Activated gamma-delta T cell treated with Interleukin-2 at 50 U/mL for 16 hours (primary cell): ENCODE measurements at regions not wholly inside any gene's neighbourhood (a gene's known extent, or its start where the extent isn't known, plus 50 kb on each side); places are given as distances from the start of the nearest gene placed in this dataset.
"Not testable (repeated sequence)": the region's sequence is repeated elsewhere in the genome, so short reads cannot be mapped to it uniquely, and the experiment has no call there.

Source experiments
- DNase-seq: peaks from one replicate; pipeline ENCODE4 v3.0.0-alpha.2; 2020

GRCh38 chr3:194888062-194888461, 202.4 kb downstream of the FAM43A start:
- not testable (repeated sequence) for DNase-seq

GRCh38 chr3:194888916-194889315, 203.2 kb downstream of the FAM43A start:
- no peak for DNase-seq

GRCh38 chr3:194890091-194890490, 204.4 kb downstream of the FAM43A start:
- DNase-seq = no peak

GRCh38 chr3:194893121-194893987, 207.7 kb downstream of the FAM43A start:
- no peak for DNase-seq

- DNase-seq = no peak
Observed at GRCh38 chr3:194894538-194894937, 208.9 kb downstream of the FAM43A start.

GRCh38 chr3:194900854-194901522, 215.3 kb downstream of the FAM43A start:
- DNase-seq = no peak

GRCh38 chr3:194903447-194903846, 217.8 kb downstream of the FAM43A start:
- DNase-seq = not testable (repeated sequence)

- not testable (repeated sequence) for DNase-seq
Observed at GRCh38 chr3:194904999-194905398, 219.3 kb downstream of the FAM43A start.

- no peak for DNase-seq
Observed at GRCh38 chr3:194905696-194906095, 220.0 kb downstream of the FAM43A start.

- DNase-seq = no peak
Observed at GRCh38 chr3:194906229-194906629, 220.5 kb downstream of the FAM43A start.

GRCh38 chr3:194906970-194907629, 221.4 kb downstream of the FAM43A start:
- DNase-seq = no peak

GRCh38 chr3:194907811-194908210, 222.1 kb downstream of the FAM43A start:
- DNase-seq = no peak

- DNase-seq = no peak
Observed at GRCh38 chr3:194908496-194908895, 222.8 kb downstream of the FAM43A start.

- DNase-seq = no peak
Observed at GRCh38 chr3:194908972-194909371, 223.3 kb downstream of the FAM43A start.

- DNase-seq = no peak
Observed at GRCh38 chr3:194910414-194910984, 224.8 kb downstream of the FAM43A start.

GRCh38 chr3:194913316-194913715, 227.6 kb downstream of the FAM43A start:
- DNase-seq = no peak

- not testable (repeated sequence) for DNase-seq
Observed at GRCh38 chr3:194924889-194925288, 239.2 kb downstream of the FAM43A start.

- DNase-seq = no peak
Observed at GRCh38 chr3:194925614-194926013, 239.9 kb downstream of the FAM43A start.

- DNase-seq = no peak
Observed at GRCh38 chr3:194928227-194928626, 242.5 kb downstream of the FAM43A start.

GRCh38 chr3:194928831-194929577, 243.3 kb downstream of the FAM43A start:
- DNase-seq = no peak

- no peak for DNase-seq
Observed at GRCh38 chr3:194929578-194929960, 243.9 kb downstream of the FAM43A start.

GRCh38 chr3:194930377-194931204, 244.9 kb downstream of the FAM43A start:
- no peak for DNase-seq
